Lower lobe of right lung (tissue), 2 donors: ENCODE measurements at regions not wholly inside any gene's neighbourhood (a gene's known extent, or its start where the extent isn't known, plus 50 kb on each side); places are given as distances from the start of the nearest gene placed in this dataset.
A peak's percentile ranks its signal among the peaks of the same experiment; 100 is the strongest.

ENCODE experiments used
- ATAC-seq, 2 donors: fragments of 200-7000 bp; cut with Tn5 transposase; one replicate each; pipeline ENCODE4 v1.9.1; 2020 to 2022; ENCODE audit warnings: mild to moderate bottlenecking in 2 of 2, moderate library complexity in 2 of 2
- DNase-seq: peaks from one replicate; pipeline ENCODE4 v3.0.0-alpha.2; 2020
- H3K27ac ChIP-seq: fragments of 200-600 bp; one replicate; pipeline ENCODE4 v1.8.0; 2022
- H3K27me3 ChIP-seq: fragments of 200-600 bp; one replicate; pipeline ENCODE4 v1.8.0; 2022; ENCODE audit warnings: low read depth
- H3K36me3 ChIP-seq: fragments of 200-600 bp; one replicate; pipeline ENCODE4 v1.8.0; 2022; ENCODE audit warnings: mild to moderate bottlenecking
- H3K4me1 ChIP-seq: fragments of 200-600 bp; one replicate; pipeline ENCODE4 v1.8.0; 2022
- H3K4me3 ChIP-seq: fragments of 200-600 bp; one replicate; pipeline ENCODE4 v1.8.0; 2022; ENCODE audit warnings: mild to moderate bottlenecking
- H3K9me3 ChIP-seq: fragments of 200-600 bp; one replicate; pipeline ENCODE4 v1.8.0; 2022
- intact Hi-C: fragments of 100-400 bp; cut with DNase I; formaldehyde crosslinking; loops from one replicate; pipeline ENCODE4 v1.11.0; 2022
- TF ChIP-seq, protein P1 (sequence below): fragments of 200-600 bp; IDR thresholded peaks from one replicate; pipeline ENCODE4 v1.8.0; 2022; ENCODE audit warnings: antibody characterized with exemption, mild to moderate bottlenecking
- donor health status: DM: no; HTN: yes; CAD: no; lungs with severe emphysema.

DNA sequence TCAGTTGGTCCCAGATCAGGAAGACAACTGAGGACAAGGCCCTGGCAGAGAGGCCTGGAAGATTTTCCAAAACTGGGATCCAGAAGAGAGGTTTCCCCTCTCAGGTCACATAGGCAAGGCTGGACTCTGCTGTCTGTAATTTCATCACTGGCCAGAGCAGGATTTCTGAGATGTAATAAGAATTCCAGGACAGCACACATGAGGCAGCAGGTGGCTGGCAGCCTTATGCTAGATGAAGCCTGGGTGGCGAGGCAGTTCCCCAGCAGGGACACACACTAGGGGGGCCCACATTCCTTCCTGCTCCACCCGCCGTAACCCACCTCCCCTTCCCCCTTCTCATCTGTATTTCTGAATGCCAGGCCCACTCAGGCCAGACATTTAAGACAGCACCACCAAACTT lies 98.6 kb downstream of the HNRNPLL start:
- TF ChIP-seq, protein P1, sequence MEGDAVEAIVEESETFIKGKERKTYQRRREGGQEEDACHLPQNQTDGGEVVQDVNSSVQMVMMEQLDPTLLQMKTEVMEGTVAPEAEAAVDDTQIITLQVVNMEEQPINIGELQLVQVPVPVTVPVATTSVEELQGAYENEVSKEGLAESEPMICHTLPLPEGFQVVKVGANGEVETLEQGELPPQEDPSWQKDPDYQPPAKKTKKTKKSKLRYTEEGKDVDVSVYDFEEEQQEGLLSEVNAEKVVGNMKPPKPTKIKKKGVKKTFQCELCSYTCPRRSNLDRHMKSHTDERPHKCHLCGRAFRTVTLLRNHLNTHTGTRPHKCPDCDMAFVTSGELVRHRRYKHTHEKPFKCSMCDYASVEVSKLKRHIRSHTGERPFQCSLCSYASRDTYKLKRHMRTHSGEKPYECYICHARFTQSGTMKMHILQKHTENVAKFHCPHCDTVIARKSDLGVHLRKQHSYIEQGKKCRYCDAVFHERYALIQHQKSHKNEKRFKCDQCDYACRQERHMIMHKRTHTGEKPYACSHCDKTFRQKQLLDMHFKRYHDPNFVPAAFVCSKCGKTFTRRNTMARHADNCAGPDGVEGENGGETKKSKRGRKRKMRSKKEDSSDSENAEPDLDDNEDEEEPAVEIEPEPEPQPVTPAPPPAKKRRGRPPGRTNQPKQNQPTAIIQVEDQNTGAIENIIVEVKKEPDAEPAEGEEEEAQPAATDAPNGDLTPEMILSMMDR = no peak
- Histone ChIP-seq H3K9me3 (peaks cover 3% of the 10 kb centered on the region), H3K27ac (no peak overlapping the region), H3K4me1 (peaks cover 8% of the 10 kb centered on the region), H3K36me3 (no peaks in the 10 kb centered on the region), H3K27me3 (no peaks in the 10 kb centered on the region), H3K4me3 (no peak overlapping the region)
- DNase-seq (no peak), ATAC-seq (no peak)
- intact Hi-C loops = loop anchor here (10.0 kb wide), 1 partner anchor 189 kb away; no protein-coding TSS in a partner anchor

DNA sequence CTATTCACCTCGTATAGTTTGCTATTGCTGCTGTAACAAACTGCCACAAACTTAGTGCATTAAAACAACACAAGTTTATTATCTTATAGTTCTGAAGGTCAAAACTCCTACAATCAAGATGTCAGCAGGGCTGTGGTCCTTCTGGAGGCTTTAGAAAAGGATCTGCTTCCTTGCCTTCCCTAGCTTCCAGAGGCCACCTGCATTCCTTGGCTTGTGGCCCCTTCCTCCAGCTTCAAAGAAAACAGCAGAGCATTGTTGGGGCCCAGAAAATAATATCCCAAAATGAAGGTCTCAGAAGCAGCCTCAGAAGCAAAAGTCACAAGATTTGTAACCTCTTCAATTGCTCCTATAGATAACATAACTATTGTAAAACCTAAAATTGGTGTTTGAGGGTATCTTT lies 100.6 kb downstream of the HNRNPLL start:
- Histone ChIP-seq H3K27me3 (no peaks in the 10 kb centered on the region), H3K9me3 (peaks cover 3% of the 10 kb centered on the region), H3K27ac (no peak overlapping the region), H3K36me3 (no peaks in the 10 kb centered on the region), H3K4me3 (no peak overlapping the region), H3K4me1 (no peaks in the 10 kb centered on the region)
- DNase-seq = no peak
- TF ChIP-seq, protein P1 = no peak
- ATAC-seq = no peak
- intact Hi-C loops = loop anchor here (10.0 kb wide), 1 partner anchor 187 kb away; no protein-coding TSS in a partner anchor

DNA sequence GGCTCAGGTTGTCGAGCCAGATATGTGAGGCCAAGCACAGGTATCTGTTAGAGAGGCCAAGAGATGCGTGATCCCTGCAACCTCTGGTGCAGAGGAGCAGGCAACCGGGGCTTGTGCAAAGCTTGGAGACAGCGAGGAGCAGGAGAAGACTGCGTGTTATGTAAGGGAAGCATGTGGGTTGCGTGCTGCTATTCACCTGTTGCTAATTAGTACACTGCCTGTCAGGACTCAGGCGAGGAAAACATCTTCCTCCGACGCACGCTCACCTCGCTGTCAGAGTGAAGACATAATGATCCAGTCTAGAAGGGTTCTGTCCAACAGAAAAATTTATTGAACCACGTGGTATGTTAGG lies 102.5 kb downstream of the HNRNPLL start:
- no peak for DNase-seq
- intact Hi-C loops = loop anchor here (10.0 kb wide), 1 partner anchor 185 kb away; no protein-coding TSS in a partner anchor
- TF ChIP-seq, protein P1 = no peak
- no peaks in the 10 kb centered on the region for H3K27me3 ChIP-seq
- H3K36me3 ChIP-seq = no peaks in the 10 kb centered on the region
- no peaks in the 10 kb centered on the region for H3K4me1 ChIP-seq
- no peak for ATAC-seq
- peaks cover 3% of the 10 kb centered on the region for H3K9me3 ChIP-seq
- H3K4me3 ChIP-seq = no peak overlapping the region
- H3K27ac ChIP-seq = no peak overlapping the region

DNA sequence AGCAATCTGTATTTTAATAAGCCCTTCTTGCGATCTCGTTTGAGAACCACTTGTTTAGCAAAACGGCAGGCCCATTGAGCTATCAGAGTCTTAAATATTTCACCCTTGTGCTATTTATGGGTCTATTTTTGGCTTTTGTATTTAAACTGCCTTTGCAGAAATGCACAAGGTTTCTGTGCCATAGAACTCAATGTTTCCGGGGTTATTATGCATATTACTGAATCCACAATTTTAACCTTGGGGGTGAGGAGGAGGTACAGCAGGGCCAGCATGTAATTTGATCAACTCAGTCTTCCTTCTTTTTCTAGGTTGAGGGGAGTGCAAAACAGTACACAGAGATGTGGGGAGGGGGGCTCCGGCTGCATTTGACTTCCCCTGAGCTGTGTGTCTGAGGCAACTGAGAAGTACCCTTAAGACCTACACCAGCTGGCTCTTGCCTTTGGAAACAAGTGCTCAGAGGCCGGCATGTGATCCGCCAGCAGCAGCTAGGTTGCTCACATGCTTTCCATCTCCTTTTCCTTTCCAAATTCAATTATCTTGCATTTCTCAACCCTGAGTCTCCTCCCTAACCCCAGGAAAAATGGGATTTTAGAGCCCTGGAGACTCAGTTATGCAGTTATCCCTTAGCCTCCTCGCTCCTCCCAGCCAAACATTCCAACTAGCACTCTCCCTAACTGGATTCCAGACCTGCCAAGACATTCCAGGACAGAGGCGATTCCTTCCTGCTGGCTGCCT lies 103.0 kb downstream of the HNRNPLL start:
- TF ChIP-seq, protein P1 = no peak
- Histone ChIP-seq H3K36me3 (no peaks in the 10 kb centered on the region), H3K9me3 (peaks cover 3% of the 10 kb centered on the region), H3K27ac (no peak overlapping the region), H3K27me3 (no peaks in the 10 kb centered on the region), H3K4me1 (no peaks in the 10 kb centered on the region), H3K4me3 (no peak overlapping the region)
- intact Hi-C loops = loop anchor here (10.0 kb wide), 1 partner anchor 185 kb away; no protein-coding TSS in a partner anchor
- DNase-seq (no peak), ATAC-seq (peak; percentile 45 to 47)

DNA sequence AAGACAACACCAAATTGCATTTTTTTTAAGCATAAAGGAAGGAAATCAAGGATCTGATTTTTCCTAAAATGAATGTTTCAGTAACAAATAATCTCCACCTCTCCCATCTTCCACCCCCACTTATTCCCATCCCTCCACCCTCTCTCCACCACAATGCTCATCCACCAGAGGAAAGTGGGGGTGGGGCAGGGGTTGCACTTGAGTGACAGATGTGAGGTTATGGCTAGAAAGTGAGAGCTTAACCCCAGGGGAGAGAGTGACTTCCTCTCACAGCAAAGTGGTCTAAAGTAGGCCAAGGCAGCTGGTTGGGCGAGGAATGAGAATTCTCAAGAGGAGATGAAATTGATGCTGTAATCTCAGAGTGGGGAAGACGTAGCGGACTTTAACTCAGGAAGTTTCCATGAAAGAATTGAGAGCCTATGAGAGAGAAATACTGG lies 104.7 kb downstream of the HNRNPLL start:
- intact Hi-C loops = no loop called here
- no peak for ATAC-seq
- no peaks in the 10 kb centered on the region for H3K36me3 ChIP-seq

More for the DNA sequence above, 104.7 kb downstream of the HNRNPLL start:
- H3K4me1 ChIP-seq = no peaks in the 10 kb centered on the region
- DNase-seq = no peak
- H3K4me3 ChIP-seq = no peak overlapping the region
- TF ChIP-seq, protein P1 = no peak
- no peak overlapping the region for H3K27ac ChIP-seq
- peaks cover 3% of the 10 kb centered on the region for H3K9me3 ChIP-seq
- H3K27me3 ChIP-seq = no peaks in the 10 kb centered on the region
